Stimulated activated CD8-positive, alpha-beta memory T cell treated with anti-CD3 and anti-CD28 coated beads, Interleukin-15, amount 100 ng/mL, for 48 hours (primary cell): ENCODE measurements at regions not wholly inside any gene's neighbourhood (a gene's known extent, or its start where the extent isn't known, plus 50 kb on each side); places are given as distances from the start of the nearest gene placed in this dataset.

Source experiments
- DNase-seq, 2 donors: peaks; one replicate each; pipeline ENCODE4 v3.0.0-alpha.2; 2020; ENCODE audit warnings: low read depth in 2 of 2

DNA sequence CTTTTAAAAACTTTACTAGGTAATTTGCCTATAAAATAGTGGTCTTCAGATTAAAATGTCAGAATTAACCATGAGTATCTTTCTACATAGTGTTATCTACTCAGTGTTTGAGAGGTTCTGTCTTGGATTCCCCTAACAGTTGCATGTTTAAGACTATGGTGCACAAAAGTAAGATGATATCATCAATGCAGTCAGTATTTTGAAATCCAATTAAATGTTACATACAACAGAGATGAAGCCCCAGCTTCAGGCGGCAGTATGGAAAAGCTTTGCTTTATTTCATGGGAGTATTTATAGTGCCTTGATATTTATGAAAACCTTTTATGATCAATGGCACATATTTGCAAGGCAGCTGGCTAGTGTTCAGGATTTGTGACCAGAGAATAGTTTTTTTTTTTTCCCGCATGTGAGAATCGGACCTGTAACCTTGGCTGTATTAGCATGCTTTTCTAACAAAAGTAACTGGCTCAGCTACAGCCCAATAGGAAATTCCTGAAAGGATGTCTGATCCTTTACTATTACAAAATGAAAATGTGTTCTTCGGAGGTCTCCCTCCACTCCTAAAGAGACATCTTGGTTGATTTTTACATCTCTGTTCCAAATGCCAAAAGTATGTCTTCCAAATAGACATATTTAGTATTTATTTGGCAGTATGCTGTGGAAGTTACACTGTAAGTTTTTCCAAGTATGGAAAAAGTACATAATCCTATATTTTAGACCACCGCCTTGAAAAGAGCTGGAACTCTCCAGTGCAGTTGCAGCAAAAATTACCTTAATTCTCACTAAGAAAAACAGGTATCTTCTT, 319.3 kb upstream of the UBE2E3 start:
- DNase-seq, result no peak

DNA sequence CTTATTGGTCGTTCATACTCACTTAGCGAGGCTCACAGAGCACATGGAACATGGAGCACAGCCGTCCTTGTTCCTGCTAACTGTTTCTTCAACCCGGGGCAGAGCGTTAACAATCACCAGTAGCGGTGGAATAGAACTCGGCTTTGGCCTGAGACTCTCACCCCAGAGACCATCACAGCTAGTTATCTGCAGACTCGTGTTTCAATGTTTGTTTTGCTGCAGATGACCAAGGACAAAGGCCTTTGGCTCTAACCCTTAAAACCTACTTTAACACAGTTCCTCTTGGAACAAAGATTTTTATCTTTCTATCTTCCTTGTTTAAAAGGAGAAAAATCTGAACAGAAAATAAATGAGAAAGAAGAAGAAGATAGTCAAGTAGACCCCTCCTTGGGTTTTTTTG, 320.2 kb upstream of the UBE2E3 start:
- DNase-seq, result no peak

- no peak for DNase-seq
Observed at GRCh38 chr2:180657054-180657453, 323.4 kb upstream of the UBE2E3 start.

DNA sequence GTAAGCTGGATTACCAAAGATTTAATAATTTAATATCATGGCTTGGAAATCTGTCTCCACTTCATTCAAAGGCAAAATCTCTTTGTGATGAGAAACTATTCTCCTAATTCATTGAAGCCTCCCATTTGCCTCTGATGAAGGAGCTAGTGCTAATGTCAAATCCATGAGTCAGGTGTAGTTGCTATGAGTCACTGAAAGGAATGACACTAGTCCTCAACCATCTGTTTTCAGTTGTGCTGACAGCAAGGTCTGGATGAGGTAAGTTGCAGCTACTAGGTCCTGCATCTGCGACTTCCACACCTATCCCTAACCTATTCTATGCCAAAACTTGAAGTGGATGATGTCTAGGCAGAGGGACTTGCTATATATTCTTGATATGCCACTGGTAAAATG, 324.0 kb upstream of the UBE2E3 start:
- DNase-seq, result no peak

GRCh38 chr2:180655842-180656454, 324.5 kb upstream of the UBE2E3 start:
- DNase-seq, result no peak

- no peak for DNase-seq
Observed at GRCh38 chr2:180655393-180655792, 325.0 kb upstream of the UBE2E3 start.

DNA sequence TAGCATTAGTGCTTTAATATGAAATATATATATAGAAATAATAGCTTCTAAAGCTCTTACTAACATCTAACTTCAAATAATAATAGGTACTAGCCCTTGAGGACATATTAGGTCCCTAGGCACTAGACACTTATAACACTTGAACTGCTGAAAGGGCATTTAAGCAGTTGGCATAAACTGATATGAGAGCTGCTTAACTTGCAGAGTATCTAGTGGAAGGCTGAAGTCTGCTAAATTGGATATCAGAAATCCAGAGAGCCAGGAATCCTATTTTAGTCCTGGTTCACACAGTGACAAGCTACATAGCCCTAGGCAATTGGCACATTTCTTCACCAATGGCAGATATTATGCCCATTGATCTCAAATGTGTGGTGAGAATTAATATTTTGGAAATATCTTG, 326.9 kb upstream of the UBE2E3 start:
- no peak for DNase-seq

DNA sequence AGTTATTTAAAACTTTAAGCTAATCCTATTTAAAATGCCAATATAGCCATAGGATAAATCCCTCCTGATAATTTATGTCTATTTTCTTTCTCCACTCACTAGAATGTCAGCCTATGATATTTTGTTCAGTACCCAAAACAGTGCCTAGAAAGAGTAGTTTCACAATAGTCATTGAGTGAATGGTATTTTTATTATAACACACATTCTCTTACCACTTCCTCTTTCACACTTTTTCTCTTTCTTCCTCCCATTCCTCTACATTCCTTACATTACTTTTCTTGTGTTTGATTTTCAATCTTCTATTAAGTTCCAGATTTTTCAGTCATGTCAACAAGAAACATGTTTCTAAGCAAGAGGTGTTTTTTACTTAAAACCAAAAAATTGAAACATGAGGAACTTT, 327.6 kb upstream of the UBE2E3 start:
- no peak for DNase-seq

- DNase-seq, result no peak
Observed at GRCh38 chr2:180651596-180651995, 328.8 kb upstream of the UBE2E3 start.

DNA sequence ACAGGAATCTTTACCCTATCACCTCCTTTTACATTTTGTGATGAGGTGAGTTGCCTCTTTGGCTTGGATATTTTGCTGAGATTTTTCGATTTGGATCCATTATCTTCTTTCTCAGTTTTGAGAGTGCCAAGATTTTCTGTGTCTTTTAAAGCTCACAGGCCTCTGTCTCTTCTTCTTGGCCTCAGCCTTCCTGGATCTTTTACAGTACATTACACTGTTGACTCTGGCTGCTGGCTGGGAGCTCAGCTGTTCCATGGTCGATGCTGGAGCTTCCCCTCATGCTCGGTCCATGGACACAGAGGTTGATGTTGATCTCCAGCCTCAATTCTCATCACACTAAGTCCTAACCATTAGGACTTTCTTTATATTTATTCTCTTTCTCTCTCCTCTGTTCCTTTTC, 332.8 kb upstream of the UBE2E3 start:
- no peak for DNase-seq

- no peak for DNase-seq
Observed at GRCh38 chr2:180647221-180647620, 333.2 kb upstream of the UBE2E3 start.

- no peak for DNase-seq
Observed at GRCh38 chr2:180646756-180647155, 333.6 kb upstream of the UBE2E3 start.

DNA sequence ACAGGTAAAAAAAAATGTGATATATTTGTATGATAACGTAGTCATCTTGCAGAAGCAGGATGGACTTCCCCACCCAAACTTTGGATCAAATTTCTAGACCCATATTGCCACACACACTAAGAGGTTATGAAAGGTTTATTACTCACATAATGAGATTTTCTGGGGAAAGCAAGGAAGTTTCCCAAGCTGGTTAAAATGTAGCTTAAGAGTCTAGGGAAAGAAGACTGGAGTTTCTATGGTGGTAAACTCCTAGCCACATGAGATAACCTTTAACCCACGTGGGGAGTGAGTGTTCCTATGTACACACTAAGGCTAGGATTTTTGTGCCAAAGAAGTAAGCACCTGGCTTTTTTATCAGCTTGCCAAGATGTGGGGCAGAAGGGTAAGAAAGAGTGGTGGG, 335.7 kb upstream of the UBE2E3 start:
- no peak for DNase-seq

DNA sequence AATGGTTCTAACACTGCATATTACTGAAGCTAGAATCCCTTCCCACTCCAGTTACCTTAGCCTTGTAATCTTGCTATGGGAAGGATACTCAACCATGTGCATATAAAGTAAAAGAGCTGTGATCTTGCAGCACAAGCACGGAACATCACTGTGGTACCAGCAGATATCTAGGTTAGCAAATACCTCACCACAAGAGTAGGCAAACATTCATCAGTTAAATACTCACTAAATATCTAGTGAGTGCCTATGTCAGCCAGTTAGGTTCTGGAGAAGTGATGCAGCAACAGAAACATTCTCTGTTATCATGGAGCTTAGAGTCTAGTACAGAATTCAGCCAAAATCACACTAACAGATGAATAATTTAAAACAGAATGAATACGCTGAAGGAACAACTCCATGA, 349.6 kb upstream of the UBE2E3 start:
- DNase-seq, result no peak

DNA sequence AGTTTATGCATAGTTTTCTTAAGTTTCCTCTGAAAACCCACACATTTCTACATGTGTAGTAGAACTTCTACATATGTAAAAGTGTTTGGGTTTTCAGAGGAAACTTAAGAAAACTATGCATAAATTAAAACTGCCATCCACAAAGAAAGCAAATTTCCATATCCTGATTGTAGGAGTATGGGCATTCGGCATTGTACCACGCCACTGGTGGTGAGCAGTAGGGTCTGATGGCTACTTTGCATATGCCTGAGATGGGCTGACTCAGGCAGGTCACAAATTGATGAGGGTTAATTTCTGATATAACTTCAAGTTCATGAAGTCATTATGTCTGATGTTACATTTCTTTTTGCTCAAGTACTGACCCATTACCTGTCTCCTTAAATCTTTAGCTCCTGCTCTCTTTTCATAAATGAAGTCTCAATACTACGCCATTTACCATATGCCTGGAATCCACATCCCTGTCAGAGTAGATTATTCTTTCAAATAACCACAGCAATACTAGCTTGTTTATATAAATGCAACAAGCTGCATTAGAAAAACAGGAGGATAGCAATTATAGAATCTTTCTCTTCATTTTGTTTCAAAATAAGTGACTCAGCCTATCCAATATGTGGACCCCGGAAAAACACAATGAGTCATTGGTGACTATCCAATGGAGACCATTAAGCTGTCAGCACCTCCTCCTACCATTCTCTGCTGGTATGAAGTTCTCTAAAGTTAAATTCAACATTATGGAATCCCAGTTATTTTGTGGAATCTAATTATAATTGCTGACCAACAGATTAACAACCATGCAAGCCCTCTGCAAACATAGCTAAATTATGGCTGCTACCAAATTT, 355.2 kb upstream of the UBE2E3 start:
- DNase-seq, result no peak

DNA sequence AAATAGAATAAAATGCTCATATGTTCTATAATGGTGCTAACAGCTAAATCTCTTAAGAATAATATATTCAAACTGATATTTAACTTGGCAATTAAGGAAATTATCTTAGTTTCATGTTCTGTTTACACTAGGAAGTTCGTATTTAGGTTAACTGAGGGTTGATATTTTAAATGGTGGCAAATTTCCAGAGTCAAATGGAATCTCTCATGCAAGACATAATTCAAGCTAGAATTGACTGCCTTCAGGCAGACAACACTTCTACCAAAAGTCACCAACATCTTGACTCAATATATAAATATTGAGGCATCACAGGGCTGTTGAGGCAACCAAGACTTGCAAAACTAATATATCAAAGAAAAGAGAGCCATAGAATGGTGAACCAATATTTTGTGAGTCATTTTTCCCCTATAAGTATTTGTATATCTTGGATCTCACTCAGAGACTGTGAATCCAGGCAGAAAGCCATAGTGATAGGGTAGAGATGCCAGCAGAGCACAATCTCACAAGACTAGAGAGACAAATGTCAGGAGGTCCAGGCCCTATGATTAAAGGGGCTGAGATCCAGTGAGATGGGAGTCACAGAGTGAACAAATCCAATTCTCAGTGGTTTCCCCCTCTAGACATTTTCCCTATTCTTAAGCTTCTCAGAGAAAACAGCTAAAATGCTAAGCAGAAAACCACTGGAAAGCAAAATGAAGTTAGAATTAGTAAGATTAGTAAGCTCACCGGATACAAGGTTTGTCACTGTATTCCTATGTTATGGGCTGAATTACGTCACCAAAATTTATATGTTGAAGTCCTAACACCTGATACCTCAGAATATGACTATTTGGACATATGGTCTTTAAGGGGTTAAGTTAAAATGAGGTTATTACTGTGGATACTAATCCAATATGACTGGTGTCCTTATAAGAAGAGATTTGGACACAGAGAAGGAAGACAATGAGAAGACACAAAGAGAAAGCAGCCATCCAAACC, 358.2 kb upstream of the UBE2E3 start:
- DNase-seq, result no peak

DNA sequence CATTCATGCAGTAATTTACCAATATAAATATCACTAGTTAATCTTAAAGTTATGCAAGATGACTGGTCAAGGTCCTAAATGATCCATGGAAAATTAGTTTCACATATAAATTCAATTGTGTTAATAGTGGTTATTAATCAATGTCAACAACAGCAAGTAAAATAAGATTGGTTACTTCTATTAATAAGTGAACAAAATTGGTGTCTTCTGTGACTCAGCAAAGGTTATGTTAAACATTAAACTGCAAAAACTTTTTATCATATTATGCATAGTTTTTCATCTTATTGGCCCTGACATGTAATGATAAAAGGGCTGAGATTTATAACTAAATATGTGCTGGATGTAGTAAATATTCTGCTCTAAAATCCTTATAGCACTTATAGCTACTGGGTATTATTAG, 359.0 kb upstream of the UBE2E3 start:
- no peak for DNase-seq

GRCh38 chr2:180618570-180618969, 361.8 kb upstream of the UBE2E3 start:
- DNase-seq, result no peak

- no peak for DNase-seq
Observed at GRCh38 chr2:180614776-180615175, 365.6 kb upstream of the UBE2E3 start.

DNA sequence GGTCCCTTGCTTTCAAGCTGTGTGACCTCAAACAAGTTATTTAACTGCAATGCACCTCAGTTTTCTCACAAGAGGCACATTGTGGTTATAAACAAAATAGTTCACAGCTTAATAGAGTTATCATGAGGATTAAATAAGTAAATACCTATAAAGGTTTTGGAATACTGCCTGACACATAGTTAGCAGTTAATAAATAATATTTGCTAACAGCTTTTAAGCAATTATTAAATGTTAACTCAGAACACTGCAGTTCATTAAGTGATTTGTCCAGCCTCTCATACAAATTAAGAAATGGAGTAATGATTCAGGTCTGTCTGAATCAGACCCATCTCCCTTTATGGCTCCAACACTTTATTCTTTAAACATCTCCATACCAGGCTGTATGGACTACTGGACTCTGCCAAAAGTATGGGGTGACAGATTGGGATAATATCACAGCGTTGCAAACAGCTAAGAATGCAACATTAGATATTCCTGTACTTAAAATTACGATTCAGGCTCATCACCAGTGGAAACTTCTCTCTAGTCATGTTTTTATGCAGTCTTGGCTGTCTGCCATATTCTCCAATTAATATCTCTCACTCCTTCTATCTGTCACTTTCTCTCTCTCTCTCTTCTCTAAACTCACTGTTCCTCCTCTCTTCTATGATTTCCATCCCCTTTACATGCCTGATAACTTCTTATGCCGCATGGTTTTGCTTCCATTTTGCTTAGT, 370.6 kb upstream of the UBE2E3 start:
- no peak for DNase-seq

DNA sequence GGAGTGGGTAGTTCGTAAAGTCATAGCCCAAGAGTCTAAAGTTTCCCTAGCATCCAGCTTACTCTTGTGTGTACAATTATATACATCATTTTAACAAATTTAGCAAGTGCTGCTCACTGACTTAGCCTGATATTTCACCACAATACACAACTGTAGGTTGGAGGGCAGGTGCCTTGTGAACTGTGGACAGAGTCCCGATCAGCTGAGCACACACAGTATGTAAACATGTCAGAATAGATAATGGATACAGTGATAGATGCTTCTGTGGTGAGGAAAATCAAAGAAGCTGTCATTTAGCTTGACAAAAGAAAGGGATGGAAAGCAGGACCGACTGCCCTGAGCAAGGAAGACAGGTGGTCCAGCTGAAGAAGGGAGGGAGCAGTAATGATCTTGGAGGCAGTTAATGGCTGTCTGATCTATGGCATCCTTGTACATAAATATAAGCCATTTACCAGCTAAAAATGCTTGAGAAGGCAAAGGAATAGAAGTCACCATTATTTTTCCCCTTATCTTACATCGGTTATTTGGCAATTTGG, 372.8 kb upstream of the UBE2E3 start:
- no peak for DNase-seq
